K562 (cell line): ENCODE measurements at regions not wholly inside any gene's neighbourhood (a gene's known extent, or its start where the extent isn't known, plus 50 kb on each side); places are given as distances from the start of the nearest gene placed in this dataset.

Experiments used
- TFAM ChIP-seq: fragments of 250-450 bp; sonication (Bioruptor Pico); conservative IDR thresholded peaks from 2 replicates; pipeline ENCODE4 v1.5.0; 2021; ENCODE audit warnings: mild to moderate bottlenecking, moderate library complexity
- TF ChIP-seq, protein P1 (sequence below): sonication (generic); formaldehyde crosslinking; IDR thresholded peaks from 2 replicates; pipeline ENCODE4 v1.9.0; 2022; ENCODE audit warnings: mild to moderate bottlenecking, missing genetic modification reagents
- TF ChIP-seq, protein P2 (sequence below): sonication (generic); formaldehyde crosslinking; IDR thresholded peaks from 2 replicates; pipeline ENCODE4 v1.8.0; 2022; ENCODE audit warnings: mild to moderate bottlenecking, missing genetic modification reagents, borderline replicate concordance
- TF ChIP-seq, protein P3 (sequence below): conservative IDR thresholded peaks from 2 replicates; pipeline ENCODE4 v1.6.1; 2011; ENCODE audit warnings: low read depth, mild to moderate bottlenecking, low read length; ENCODE audit not compliant: control insufficient read depth

DNA sequence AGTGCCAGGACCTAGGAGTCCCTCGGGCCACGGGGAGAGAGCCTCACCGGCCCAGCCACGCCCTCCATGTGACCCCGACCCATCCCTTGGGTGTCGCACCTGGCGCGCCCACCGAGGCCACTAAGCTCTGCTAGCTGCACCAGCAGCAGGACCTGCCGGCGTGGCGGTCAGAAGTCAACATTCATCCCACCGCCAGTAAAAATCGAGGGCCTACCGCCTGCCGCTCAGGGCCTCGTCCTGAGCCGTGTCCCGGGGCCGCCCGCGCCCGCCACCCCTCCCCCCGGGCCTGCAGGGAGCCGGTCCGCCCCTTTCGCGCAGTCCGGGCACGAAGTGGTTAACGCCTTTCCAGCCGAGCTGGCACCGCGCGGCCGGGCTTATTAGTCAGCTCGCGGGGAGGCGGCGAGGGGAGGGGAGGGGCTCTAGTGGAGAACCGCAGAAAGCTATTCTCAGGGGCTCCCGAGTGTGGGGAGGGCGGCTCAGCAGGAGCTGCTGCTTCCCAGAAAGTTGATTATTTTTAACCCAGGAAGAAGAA lies 124.4 kb downstream of the C9orf50 start (continued):
- TF ChIP-seq TFAM (CRISPR knock-in tag) = no peak
- TF ChIP-seq, protein P1, sequence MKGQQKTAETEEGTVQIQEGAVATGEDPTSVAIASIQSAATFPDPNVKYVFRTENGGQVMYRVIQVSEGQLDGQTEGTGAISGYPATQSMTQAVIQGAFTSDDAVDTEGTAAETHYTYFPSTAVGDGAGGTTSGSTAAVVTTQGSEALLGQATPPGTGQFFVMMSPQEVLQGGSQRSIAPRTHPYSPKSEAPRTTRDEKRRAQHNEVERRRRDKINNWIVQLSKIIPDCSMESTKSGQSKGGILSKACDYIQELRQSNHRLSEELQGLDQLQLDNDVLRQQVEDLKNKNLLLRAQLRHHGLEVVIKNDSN = no peak
- TF ChIP-seq, protein P2, sequence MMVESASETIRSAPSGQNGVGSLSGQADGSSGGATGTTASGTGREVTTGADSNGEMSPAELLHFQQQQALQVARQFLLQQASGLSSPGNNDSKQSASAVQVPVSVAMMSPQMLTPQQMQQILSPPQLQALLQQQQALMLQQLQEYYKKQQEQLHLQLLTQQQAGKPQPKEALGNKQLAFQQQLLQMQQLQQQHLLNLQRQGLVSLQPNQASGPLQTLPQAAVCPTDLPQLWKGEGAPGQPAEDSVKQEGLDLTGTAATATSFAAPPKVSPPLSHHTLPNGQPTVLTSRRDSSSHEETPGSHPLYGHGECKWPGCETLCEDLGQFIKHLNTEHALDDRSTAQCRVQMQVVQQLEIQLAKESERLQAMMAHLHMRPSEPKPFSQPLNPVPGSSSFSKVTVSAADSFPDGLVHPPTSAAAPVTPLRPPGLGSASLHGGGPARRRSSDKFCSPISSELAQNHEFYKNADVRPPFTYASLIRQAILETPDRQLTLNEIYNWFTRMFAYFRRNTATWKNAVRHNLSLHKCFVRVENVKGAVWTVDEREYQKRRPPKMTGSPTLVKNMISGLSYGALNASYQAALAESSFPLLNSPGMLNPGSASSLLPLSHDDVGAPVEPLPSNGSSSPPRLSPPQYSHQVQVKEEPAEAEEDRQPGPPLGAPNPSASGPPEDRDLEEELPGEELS (CRISPR knock-in tag) = no peak
- TF ChIP-seq, protein P3, sequence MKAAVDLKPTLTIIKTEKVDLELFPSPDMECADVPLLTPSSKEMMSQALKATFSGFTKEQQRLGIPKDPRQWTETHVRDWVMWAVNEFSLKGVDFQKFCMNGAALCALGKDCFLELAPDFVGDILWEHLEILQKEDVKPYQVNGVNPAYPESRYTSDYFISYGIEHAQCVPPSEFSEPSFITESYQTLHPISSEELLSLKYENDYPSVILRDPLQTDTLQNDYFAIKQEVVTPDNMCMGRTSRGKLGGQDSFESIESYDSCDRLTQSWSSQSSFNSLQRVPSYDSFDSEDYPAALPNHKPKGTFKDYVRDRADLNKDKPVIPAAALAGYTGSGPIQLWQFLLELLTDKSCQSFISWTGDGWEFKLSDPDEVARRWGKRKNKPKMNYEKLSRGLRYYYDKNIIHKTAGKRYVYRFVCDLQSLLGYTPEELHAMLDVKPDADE = no peak; the same call in 1 of the 2 replicates
